ENCODE measurements at regions not wholly inside any gene's neighbourhood (a gene's known extent, or its start where the extent isn't known, plus 50 kb on each side); places are given as distances from the start of the nearest gene placed in this dataset.

- H3K4me3 ChIP-seq (ENCODE audit: insufficient read length, low read depth), result no peak overlapping the region
- H3K4me1 ChIP-seq (ENCODE audit: insufficient read depth, insufficient read length), result peaks cover 4% of the 10 kb centered on the region
- no peaks in the 10 kb centered on the region for H3K27me3 ChIP-seq (ENCODE audit: insufficient read depth, insufficient read length)
- H3K36me3 ChIP-seq (ENCODE audit: insufficient read depth, insufficient read length, low read length), result no peaks in the 10 kb centered on the region
- no peaks in the 10 kb centered on the region for H3K9me3 ChIP-seq (ENCODE audit: insufficient read depth, low read length)
- no peak for TF ChIP-seq ZNF274 (IDR thresholded peaks at IDR 0.05; ENCODE audit: low read depth, low read length)
- TF ChIP-seq SUZ12 (IDR thresholded peaks at IDR 0.05; ENCODE audit: extremely low read depth, insufficient read depth, insufficient read length), result no peak
- no peak for TF ChIP-seq YY1 (IDR thresholded peaks at IDR 0.05; ENCODE audit: insufficient read depth, insufficient read length)
- DNase-seq (ENCODE audit: low read depth, low spot score), result no peak
- no peak overlapping the region for H3K9ac ChIP-seq (ENCODE audit: insufficient read length, low read depth)
These were observed 511.2 kb downstream of the CMPK2 start for GRCh38 chr2:6354546-6354945.

- DNase-seq (ENCODE audit: low read depth, low spot score), result no peak
- H3K27me3 ChIP-seq (ENCODE audit: insufficient read depth, insufficient read length), result no peaks in the 10 kb centered on the region
- no peaks in the 10 kb centered on the region for H3K36me3 ChIP-seq (ENCODE audit: insufficient read depth, insufficient read length, low read length)
- H3K9me3 ChIP-seq (ENCODE audit: insufficient read depth, low read length), result no peaks in the 10 kb centered on the region
- H3K9ac ChIP-seq (ENCODE audit: insufficient read length, low read depth), result no peak overlapping the region
- H3K4me1 ChIP-seq (ENCODE audit: insufficient read depth, insufficient read length), result peaks cover 4% of the 10 kb centered on the region
- TF ChIP-seq SUZ12 (IDR thresholded peaks at IDR 0.05; ENCODE audit: extremely low read depth, insufficient read depth, insufficient read length), result no peak
- no peak overlapping the region for H3K4me3 ChIP-seq (ENCODE audit: insufficient read length, low read depth)
These were observed 509.6 kb downstream of the CMPK2 start for GRCh38 chr2:6355886-6356761.

- Histone ChIP-seq H3K36me3 (ENCODE audit: insufficient read depth, insufficient read length, low read length) (no peaks in the 10 kb centered on the region), H3K4me3 (ENCODE audit: insufficient read length, low read depth) (no peak overlapping the region), H3K9me3 (ENCODE audit: insufficient read depth, low read length) (no peaks in the 10 kb centered on the region), H3K27me3 (ENCODE audit: insufficient read depth, insufficient read length) (no peaks in the 10 kb centered on the region), H3K9ac (ENCODE audit: insufficient read length, low read depth) (no peak overlapping the region), H3K4me1 (ENCODE audit: insufficient read depth, insufficient read length) (peaks cover 2% of the 10 kb centered on the region)
- TF ChIP-seq ZNF274 (IDR thresholded peaks at IDR 0.05; ENCODE audit: low read depth, low read length) (no peak), YY1 (IDR thresholded peaks at IDR 0.05; ENCODE audit: insufficient read depth, insufficient read length) (no peak), SUZ12 (IDR thresholded peaks at IDR 0.05; ENCODE audit: extremely low read depth, insufficient read depth, insufficient read length) (no peak)
- DNase-seq (ENCODE audit: low read depth, low spot score), result no peak
These were observed 507.2 kb downstream of the CMPK2 start for GRCh38 chr2:6358546-6358945.

GRCh38 chr2:6358985-6359384 is 506.7 kb downstream of the CMPK2 start:
- H3K9ac ChIP-seq (ENCODE audit: insufficient read length, low read depth), result no peak overlapping the region
- peaks cover 2% of the 10 kb centered on the region for H3K4me1 ChIP-seq (ENCODE audit: insufficient read depth, insufficient read length)
- H3K27me3 ChIP-seq (ENCODE audit: insufficient read depth, insufficient read length), result no peaks in the 10 kb centered on the region
- no peak for DNase-seq (ENCODE audit: low read depth, low spot score)
- H3K4me3 ChIP-seq (ENCODE audit: insufficient read length, low read depth), result no peak overlapping the region
- TF ChIP-seq ZNF274 (IDR thresholded peaks at IDR 0.05; ENCODE audit: low read depth, low read length), result no peak
- no peak for TF ChIP-seq SUZ12 (IDR thresholded peaks at IDR 0.05; ENCODE audit: extremely low read depth, insufficient read depth, insufficient read length)
- no peak for TF ChIP-seq YY1 (IDR thresholded peaks at IDR 0.05; ENCODE audit: insufficient read depth, insufficient read length)
- H3K36me3 ChIP-seq (ENCODE audit: insufficient read depth, insufficient read length, low read length), result no peaks in the 10 kb centered on the region
- no peaks in the 10 kb centered on the region for H3K9me3 ChIP-seq (ENCODE audit: insufficient read depth, low read length)

- H3K4me1 ChIP-seq (ENCODE audit: insufficient read depth, insufficient read length), result peaks cover 2% of the 10 kb centered on the region
- H3K27me3 ChIP-seq (ENCODE audit: insufficient read depth, insufficient read length), result no peaks in the 10 kb centered on the region
- DNase-seq (ENCODE audit: low read depth, low spot score), result no peak
- H3K4me3 ChIP-seq (ENCODE audit: insufficient read length, low read depth), result no peak overlapping the region
- H3K36me3 ChIP-seq (ENCODE audit: insufficient read depth, insufficient read length, low read length), result no peaks in the 10 kb centered on the region
- no peak for TF ChIP-seq YY1 (IDR thresholded peaks at IDR 0.05; ENCODE audit: insufficient read depth, insufficient read length)
- no peak for TF ChIP-seq ZNF274 (IDR thresholded peaks at IDR 0.05; ENCODE audit: low read depth, low read length)
- TF ChIP-seq SUZ12 (IDR thresholded peaks at IDR 0.05; ENCODE audit: extremely low read depth, insufficient read depth, insufficient read length), result no peak
- no peak overlapping the region for H3K9ac ChIP-seq (ENCODE audit: insufficient read length, low read depth)
- H3K9me3 ChIP-seq (ENCODE audit: insufficient read depth, low read length), result no peaks in the 10 kb centered on the region
These were observed 505.7 kb downstream of the CMPK2 start for GRCh38 chr2:6359964-6360363.

GRCh38 chr2:6362671-6363450 is 502.8 kb downstream of the CMPK2 start:
- H3K27me3 ChIP-seq (ENCODE audit: insufficient read depth, insufficient read length), result no peaks in the 10 kb centered on the region
- no peak overlapping the region for H3K4me3 ChIP-seq (ENCODE audit: insufficient read length, low read depth)
- H3K9me3 ChIP-seq (ENCODE audit: insufficient read depth, low read length), result no peaks in the 10 kb centered on the region
- no peak for DNase-seq (ENCODE audit: low read depth, low spot score)
- no peaks in the 10 kb centered on the region for H3K4me1 ChIP-seq (ENCODE audit: insufficient read depth, insufficient read length)
- H3K36me3 ChIP-seq (ENCODE audit: insufficient read depth, insufficient read length, low read length), result no peaks in the 10 kb centered on the region
- TF ChIP-seq ZNF274 (IDR thresholded peaks at IDR 0.05; ENCODE audit: low read depth, low read length) (no peak), SUZ12 (IDR thresholded peaks at IDR 0.05; ENCODE audit: extremely low read depth, insufficient read depth, insufficient read length) (no peak), YY1 (IDR thresholded peaks at IDR 0.05; ENCODE audit: insufficient read depth, insufficient read length) (no peak)
- H3K9ac ChIP-seq (ENCODE audit: insufficient read length, low read depth), result no peak overlapping the region

- no peak for TF ChIP-seq ZNF274 (IDR thresholded peaks at IDR 0.05; ENCODE audit: low read depth, low read length)
- TF ChIP-seq SUZ12 (IDR thresholded peaks at IDR 0.05; ENCODE audit: extremely low read depth, insufficient read depth, insufficient read length), result no peak
- TF ChIP-seq YY1 (IDR thresholded peaks at IDR 0.05; ENCODE audit: insufficient read depth, insufficient read length), result no peak
These were observed 497.4 kb downstream of the CMPK2 start for GRCh38 chr2:6368281-6368680.

More at GRCh38 chr2:6368281-6368680, 497.4 kb downstream of the CMPK2 start:
- H3K27me3 ChIP-seq (ENCODE audit: insufficient read depth, insufficient read length), result no peaks in the 10 kb centered on the region
- no peak for DNase-seq (ENCODE audit: low read depth, low spot score)
- H3K4me1 ChIP-seq (ENCODE audit: insufficient read depth, insufficient read length), result no peaks in the 10 kb centered on the region
- H3K4me3 ChIP-seq (ENCODE audit: insufficient read length, low read depth), result no peak overlapping the region
- no peaks in the 10 kb centered on the region for H3K9me3 ChIP-seq (ENCODE audit: insufficient read depth, low read length)
- no peaks in the 10 kb centered on the region for H3K36me3 ChIP-seq (ENCODE audit: insufficient read depth, insufficient read length, low read length)
- H3K9ac ChIP-seq (ENCODE audit: insufficient read length, low read depth), result no peak overlapping the region

Measured in NT2/D1 (cell line).